ENCODE measurements at regions not wholly inside any gene's neighbourhood (a gene's known extent, or its start where the extent isn't known, plus 50 kb on each side); places are given as distances from the start of the nearest gene placed in this dataset.

DNA sequence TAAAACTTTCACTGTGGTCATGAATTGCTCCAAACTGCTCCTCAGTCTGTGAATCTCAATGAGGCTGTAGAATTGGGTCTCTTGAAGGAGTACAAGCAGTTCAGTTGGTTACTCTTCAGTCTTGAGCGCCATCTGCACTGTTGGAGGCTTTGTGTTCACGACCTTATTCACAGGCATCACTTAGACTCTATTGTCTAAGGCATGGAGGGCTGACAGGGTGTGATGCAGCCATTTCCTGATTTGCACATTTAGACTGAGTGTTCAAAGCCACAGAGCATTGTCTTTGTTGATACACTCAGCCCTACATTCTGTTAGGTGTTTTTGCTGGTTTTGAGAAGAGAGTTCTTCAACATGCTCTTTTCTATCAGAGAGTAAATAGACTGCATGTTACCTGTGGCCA is 355.9 kb upstream of the RIOK2 start:
- TF ChIP-seq, protein P1, sequence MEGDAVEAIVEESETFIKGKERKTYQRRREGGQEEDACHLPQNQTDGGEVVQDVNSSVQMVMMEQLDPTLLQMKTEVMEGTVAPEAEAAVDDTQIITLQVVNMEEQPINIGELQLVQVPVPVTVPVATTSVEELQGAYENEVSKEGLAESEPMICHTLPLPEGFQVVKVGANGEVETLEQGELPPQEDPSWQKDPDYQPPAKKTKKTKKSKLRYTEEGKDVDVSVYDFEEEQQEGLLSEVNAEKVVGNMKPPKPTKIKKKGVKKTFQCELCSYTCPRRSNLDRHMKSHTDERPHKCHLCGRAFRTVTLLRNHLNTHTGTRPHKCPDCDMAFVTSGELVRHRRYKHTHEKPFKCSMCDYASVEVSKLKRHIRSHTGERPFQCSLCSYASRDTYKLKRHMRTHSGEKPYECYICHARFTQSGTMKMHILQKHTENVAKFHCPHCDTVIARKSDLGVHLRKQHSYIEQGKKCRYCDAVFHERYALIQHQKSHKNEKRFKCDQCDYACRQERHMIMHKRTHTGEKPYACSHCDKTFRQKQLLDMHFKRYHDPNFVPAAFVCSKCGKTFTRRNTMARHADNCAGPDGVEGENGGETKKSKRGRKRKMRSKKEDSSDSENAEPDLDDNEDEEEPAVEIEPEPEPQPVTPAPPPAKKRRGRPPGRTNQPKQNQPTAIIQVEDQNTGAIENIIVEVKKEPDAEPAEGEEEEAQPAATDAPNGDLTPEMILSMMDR (IDR thresholded peaks at IDR 0.05; ENCODE audit: low read depth, low read length, missing input control): no peak
- TF ChIP-seq FOXA1 (IDR thresholded peaks at IDR 0.05) (no peak), GABPA (IDR thresholded peaks at IDR 0.05 in 1 of 2, conservative IDR thresholded peaks at IDR 0.05 in 1 of 2) (no peak), RAD21 (IDR thresholded peaks at IDR 0.05) (no peak), EGR1 (IDR thresholded peaks at IDR 0.05; ENCODE audit: low read depth in 2 of 2) (no peak), TAF1 (conservative IDR thresholded peaks at IDR 0.05) (no peak), YY1 (IDR thresholded peaks at IDR 0.05) (no peak), JUND (IDR thresholded peaks at IDR 0.05) (no peak), RXRA (IDR thresholded peaks at IDR 0.05) (no peak), SP1 (IDR thresholded peaks at IDR 0.05) (no peak)
- TF ChIP-seq, protein P2, sequence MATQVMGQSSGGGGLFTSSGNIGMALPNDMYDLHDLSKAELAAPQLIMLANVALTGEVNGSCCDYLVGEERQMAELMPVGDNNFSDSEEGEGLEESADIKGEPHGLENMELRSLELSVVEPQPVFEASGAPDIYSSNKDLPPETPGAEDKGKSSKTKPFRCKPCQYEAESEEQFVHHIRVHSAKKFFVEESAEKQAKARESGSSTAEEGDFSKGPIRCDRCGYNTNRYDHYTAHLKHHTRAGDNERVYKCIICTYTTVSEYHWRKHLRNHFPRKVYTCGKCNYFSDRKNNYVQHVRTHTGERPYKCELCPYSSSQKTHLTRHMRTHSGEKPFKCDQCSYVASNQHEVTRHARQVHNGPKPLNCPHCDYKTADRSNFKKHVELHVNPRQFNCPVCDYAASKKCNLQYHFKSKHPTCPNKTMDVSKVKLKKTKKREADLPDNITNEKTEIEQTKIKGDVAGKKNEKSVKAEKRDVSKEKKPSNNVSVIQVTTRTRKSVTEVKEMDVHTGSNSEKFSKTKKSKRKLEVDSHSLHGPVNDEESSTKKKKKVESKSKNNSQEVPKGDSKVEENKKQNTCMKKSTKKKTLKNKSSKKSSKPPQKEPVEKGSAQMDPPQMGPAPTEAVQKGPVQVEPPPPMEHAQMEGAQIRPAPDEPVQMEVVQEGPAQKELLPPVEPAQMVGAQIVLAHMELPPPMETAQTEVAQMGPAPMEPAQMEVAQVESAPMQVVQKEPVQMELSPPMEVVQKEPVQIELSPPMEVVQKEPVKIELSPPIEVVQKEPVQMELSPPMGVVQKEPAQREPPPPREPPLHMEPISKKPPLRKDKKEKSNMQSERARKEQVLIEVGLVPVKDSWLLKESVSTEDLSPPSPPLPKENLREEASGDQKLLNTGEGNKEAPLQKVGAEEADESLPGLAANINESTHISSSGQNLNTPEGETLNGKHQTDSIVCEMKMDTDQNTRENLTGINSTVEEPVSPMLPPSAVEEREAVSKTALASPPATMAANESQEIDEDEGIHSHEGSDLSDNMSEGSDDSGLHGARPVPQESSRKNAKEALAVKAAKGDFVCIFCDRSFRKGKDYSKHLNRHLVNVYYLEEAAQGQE (IDR thresholded peaks at IDR 0.05): no peak
- TF ChIP-seq, protein P3, sequence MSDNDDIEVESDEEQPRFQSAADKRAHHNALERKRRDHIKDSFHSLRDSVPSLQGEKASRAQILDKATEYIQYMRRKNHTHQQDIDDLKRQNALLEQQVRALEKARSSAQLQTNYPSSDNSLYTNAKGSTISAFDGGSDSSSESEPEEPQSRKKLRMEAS (IDR thresholded peaks at IDR 0.05): no peak
- TF ChIP-seq, protein P4, sequence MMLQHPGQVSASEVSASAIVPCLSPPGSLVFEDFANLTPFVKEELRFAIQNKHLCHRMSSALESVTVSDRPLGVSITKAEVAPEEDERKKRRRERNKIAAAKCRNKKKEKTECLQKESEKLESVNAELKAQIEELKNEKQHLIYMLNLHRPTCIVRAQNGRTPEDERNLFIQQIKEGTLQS (IDR thresholded peaks at IDR 0.05): no peak
- TF ChIP-seq, protein P5, sequence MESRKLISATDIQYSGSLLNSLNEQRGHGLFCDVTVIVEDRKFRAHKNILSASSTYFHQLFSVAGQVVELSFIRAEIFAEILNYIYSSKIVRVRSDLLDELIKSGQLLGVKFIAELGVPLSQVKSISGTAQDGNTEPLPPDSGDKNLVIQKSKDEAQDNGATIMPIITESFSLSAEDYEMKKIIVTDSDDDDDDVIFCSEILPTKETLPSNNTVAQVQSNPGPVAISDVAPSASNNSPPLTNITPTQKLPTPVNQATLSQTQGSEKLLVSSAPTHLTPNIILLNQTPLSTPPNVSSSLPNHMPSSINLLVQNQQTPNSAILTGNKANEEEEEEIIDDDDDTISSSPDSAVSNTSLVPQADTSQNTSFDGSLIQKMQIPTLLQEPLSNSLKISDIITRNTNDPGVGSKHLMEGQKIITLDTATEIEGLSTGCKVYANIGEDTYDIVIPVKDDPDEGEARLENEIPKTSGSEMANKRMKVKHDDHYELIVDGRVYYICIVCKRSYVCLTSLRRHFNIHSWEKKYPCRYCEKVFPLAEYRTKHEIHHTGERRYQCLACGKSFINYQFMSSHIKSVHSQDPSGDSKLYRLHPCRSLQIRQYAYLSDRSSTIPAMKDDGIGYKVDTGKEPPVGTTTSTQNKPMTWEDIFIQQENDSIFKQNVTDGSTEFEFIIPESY (IDR thresholded peaks at IDR 0.05): no peak

Data from liver (tissue), 3 donors.